ENCODE measurements at regions not wholly inside any gene's neighbourhood (a gene's known extent, or its start where the extent isn't known, plus 50 kb on each side); places are given as distances from the start of the nearest gene placed in this dataset.

DNA sequence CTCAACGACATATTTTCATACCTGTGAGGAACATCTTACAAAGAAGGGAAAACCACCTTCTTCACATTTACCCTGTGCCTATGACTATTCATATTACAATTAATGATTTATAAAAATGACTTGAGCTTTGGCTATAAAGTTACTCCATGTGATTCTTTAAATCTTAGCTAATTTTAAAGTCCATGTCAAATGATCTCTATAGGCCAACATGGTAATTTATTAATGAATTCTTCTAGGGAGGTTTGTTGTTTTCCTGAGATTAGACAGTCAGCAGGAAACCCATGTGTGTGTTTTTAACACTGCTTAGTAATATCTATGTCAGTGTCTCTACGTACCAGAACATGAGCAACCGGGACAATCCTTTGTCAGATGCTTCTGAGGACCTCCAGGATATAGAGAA, 307.3 kb downstream of the IPMK start:
- TF ChIP-seq, protein P1, sequence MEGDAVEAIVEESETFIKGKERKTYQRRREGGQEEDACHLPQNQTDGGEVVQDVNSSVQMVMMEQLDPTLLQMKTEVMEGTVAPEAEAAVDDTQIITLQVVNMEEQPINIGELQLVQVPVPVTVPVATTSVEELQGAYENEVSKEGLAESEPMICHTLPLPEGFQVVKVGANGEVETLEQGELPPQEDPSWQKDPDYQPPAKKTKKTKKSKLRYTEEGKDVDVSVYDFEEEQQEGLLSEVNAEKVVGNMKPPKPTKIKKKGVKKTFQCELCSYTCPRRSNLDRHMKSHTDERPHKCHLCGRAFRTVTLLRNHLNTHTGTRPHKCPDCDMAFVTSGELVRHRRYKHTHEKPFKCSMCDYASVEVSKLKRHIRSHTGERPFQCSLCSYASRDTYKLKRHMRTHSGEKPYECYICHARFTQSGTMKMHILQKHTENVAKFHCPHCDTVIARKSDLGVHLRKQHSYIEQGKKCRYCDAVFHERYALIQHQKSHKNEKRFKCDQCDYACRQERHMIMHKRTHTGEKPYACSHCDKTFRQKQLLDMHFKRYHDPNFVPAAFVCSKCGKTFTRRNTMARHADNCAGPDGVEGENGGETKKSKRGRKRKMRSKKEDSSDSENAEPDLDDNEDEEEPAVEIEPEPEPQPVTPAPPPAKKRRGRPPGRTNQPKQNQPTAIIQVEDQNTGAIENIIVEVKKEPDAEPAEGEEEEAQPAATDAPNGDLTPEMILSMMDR (IDR thresholded peaks at IDR 0.05; ENCODE audit: low read depth, low read length), result no peak
- no peak overlapping the region for H3K4me3 ChIP-seq (replicated peaks in 1 of 2; ENCODE audit: low read depth in 2 of 2, low read length in 2 of 2)
- DNase-seq (ENCODE audit: low read depth in 2 of 2), result peak in 1 of 2 donors; percentile 25

DNA sequence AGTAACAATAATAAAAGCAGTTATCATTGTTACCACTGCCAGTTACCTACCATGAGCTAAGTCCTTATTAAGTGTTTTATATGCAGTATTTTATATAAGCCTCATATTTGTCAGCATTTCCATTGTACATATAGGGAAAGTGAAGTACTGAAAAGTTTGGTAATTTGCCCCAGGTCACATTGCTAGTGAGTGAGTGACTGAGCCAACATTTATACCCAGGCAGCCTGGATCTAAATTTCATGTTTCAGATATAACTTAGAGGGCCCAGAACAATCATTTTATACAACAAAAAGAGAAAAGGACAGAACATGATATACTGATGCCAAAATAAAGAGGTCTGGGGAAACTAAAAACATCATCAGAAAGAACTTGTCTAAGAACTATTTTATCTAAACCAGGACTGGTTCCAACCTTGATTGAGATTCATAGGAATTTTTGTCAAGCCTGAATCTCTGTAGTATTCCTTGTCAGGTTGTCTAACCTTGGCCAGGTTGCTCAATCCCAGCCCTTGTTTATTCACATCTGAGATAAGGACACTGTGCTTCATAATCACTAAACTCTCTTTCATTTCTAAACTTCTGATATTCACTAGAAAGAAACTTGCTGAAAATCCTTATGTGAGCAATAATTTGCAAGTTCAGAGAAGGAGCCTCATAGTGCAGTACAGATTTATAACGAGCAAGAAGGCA, 308.2 kb downstream of the IPMK start:
- no peak overlapping the region for H3K4me3 ChIP-seq (replicated peaks in 1 of 2; ENCODE audit: low read depth in 2 of 2, low read length in 2 of 2)
- no peak for DNase-seq (ENCODE audit: low read depth in 2 of 2)
- TF ChIP-seq, protein P1 (IDR thresholded peaks at IDR 0.05; ENCODE audit: low read depth, low read length), result no peak

- TF ChIP-seq, protein P1 (IDR thresholded peaks at IDR 0.05; ENCODE audit: low read depth, low read length), result no peak
- no peak overlapping the region for H3K4me3 ChIP-seq (replicated peaks in 1 of 2; ENCODE audit: low read depth in 2 of 2, low read length in 2 of 2)
- DNase-seq (ENCODE audit: low read depth in 2 of 2), result peak; percentile 55 to 78
Measured at GRCh38 chr10:57955076-57955475, 312.6 kb downstream of the IPMK start.

GRCh38 chr10:57952741-57953140, 315.0 kb downstream of the IPMK start:
- TF ChIP-seq, protein P1 (IDR thresholded peaks at IDR 0.05; ENCODE audit: low read depth, low read length), result no peak
- H3K4me3 ChIP-seq (replicated peaks in 1 of 2; ENCODE audit: low read depth in 2 of 2, low read length in 2 of 2), result no peak overlapping the region
- peak; percentile 72 to 80 for DNase-seq (ENCODE audit: low read depth in 2 of 2)

GRCh38 chr10:57950442-57950974, 317.2 kb downstream of the IPMK start:
- DNase-seq (ENCODE audit: low read depth in 2 of 2), result no peak
- no peak overlapping the region for H3K4me3 ChIP-seq (replicated peaks in 1 of 2; ENCODE audit: low read depth in 2 of 2, low read length in 2 of 2)
- TF ChIP-seq, protein P1 (IDR thresholded peaks at IDR 0.05; ENCODE audit: low read depth, low read length), result no peak

DNA sequence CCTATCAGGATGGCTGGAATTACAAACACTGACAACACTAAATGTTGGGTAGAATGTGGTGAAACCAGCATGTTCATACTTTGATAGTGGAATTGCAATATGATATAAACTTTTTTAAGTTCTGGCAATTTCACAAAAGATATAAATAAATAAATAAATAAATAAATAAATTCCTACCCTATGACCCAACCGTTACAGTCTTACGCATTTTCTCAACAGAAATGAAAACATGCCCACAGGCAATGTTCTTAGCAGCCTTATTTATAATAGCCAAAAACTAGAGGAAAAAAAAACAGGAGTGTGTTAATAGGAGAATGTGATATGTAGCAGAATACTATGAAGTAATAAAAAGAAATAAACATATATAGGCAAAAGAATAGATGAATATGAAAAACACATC, 318.9 kb downstream of the IPMK start:
- no peak overlapping the region for H3K4me3 ChIP-seq (replicated peaks in 1 of 2; ENCODE audit: low read depth in 2 of 2, low read length in 2 of 2)
- DNase-seq (ENCODE audit: low read depth in 2 of 2), result no peak
- TF ChIP-seq, protein P1 (IDR thresholded peaks at IDR 0.05; ENCODE audit: low read depth, low read length), result no peak
